WTC11 (cell line): ENCODE measurements at regions not wholly inside any gene's neighbourhood (a gene's known extent, or its start where the extent isn't known, plus 50 kb on each side); places are given as distances from the start of the nearest gene placed in this dataset.

Source experiments
- ATF1 ChIP-seq: sonication (generic); formaldehyde crosslinking; IDR thresholded peaks from 2 replicates; pipeline ENCODE4 v1.8.1; 2023; ENCODE audit warnings: mild to moderate bottlenecking, moderate library complexity, missing genetic modification reagents
- HMGA2 ChIP-seq: fragments of 250-450 bp; sonication (Bioruptor Pico); IDR thresholded peaks from 2 replicates; pipeline ENCODE4 v1.4.0; 2021; ENCODE audit warnings: mild to moderate bottlenecking, moderate library complexity
- JUN ChIP-seq: sonication (generic); formaldehyde crosslinking; IDR thresholded peaks from 2 replicates; pipeline ENCODE4 v1.8.0; 2023; ENCODE audit warnings: mild to moderate bottlenecking, missing genetic modification reagents
- MXD4 ChIP-seq: fragments of 250-450 bp; sonication (Bioruptor Pico); IDR thresholded peaks from 2 replicates; pipeline ENCODE4 v1.8.0; 2021; ENCODE audit warnings: mild to moderate bottlenecking, moderate library complexity, borderline replicate concordance
- NFE2L1 ChIP-seq: sonication (generic); formaldehyde crosslinking; IDR thresholded peaks from 2 replicates; pipeline ENCODE4 v1.8.1; 2023; ENCODE audit warnings: missing genetic modification reagents
- PRDM15 ChIP-seq: sonication (generic); formaldehyde crosslinking; IDR thresholded peaks from 2 replicates; pipeline ENCODE4 v1.8.0; 2022; ENCODE audit warnings: missing genetic modification reagents
- SP1 ChIP-seq: sonication (generic); formaldehyde crosslinking; conservative IDR thresholded peaks from 2 replicates; pipeline ENCODE4 v1.8.1; 2022; ENCODE audit warnings: missing genetic modification reagents
- TEAD4 ChIP-seq: sonication (generic); formaldehyde crosslinking; IDR thresholded peaks from 2 replicates; pipeline ENCODE4 v1.8.0; 2022; ENCODE audit warnings: mild to moderate bottlenecking, missing genetic modification reagents
- ZNF671 ChIP-seq: fragments of 250-450 bp; sonication (Bioruptor Pico); IDR thresholded peaks from 2 replicates; pipeline ENCODE4 v1.8.0; 2021; ENCODE audit warnings: mild to moderate bottlenecking
- TF ChIP-seq, protein P1 (sequence below): fragments of 200-600 bp; IDR thresholded peaks from 2 replicates; pipeline ENCODE4 v1.8.0; 2022; ENCODE audit warnings: antibody characterized with exemption
- TF ChIP-seq, protein P2 (sequence below): sonication (generic); formaldehyde crosslinking; IDR thresholded peaks from 2 replicates; pipeline ENCODE4 v1.8.0; 2022; ENCODE audit warnings: mild to moderate bottlenecking, missing genetic modification reagents
- TF ChIP-seq, protein P3 (sequence below): fragments of 250-450 bp; sonication (Bioruptor Pico); IDR thresholded peaks from 2 replicates; pipeline ENCODE4 v1.9.0; 2021; ENCODE audit warnings: mild to moderate bottlenecking
- TF ChIP-seq, protein P4 (sequence below): sonication (generic); formaldehyde crosslinking; IDR thresholded peaks from 2 replicates; pipeline ENCODE4 v1.8.0; 2022; ENCODE audit warnings: mild to moderate bottlenecking, missing genetic modification reagents

DNA sequence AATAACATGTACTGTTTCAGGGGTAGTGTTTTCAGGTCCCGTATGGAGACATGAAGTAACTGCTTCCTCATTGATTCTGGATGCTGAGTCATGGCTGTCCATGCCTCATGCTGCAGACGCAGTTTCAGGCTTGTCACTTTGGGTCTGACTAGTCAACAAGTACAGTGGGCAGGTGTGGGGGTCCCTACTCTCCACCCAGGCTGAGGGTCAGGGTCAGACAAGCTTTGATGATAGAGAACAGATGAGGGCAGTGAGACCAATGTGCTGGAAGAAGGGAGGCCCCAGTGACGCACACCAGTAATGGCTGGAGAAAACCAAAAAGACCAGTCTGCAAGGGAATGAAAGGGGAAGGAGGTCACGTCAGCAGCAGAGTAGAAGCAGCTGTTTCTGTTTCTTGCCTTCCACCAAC is 80.0 kb upstream of the NFIL3 start:
- TF ChIP-seq, protein P1, sequence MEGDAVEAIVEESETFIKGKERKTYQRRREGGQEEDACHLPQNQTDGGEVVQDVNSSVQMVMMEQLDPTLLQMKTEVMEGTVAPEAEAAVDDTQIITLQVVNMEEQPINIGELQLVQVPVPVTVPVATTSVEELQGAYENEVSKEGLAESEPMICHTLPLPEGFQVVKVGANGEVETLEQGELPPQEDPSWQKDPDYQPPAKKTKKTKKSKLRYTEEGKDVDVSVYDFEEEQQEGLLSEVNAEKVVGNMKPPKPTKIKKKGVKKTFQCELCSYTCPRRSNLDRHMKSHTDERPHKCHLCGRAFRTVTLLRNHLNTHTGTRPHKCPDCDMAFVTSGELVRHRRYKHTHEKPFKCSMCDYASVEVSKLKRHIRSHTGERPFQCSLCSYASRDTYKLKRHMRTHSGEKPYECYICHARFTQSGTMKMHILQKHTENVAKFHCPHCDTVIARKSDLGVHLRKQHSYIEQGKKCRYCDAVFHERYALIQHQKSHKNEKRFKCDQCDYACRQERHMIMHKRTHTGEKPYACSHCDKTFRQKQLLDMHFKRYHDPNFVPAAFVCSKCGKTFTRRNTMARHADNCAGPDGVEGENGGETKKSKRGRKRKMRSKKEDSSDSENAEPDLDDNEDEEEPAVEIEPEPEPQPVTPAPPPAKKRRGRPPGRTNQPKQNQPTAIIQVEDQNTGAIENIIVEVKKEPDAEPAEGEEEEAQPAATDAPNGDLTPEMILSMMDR, result no peak
- TF ChIP-seq JUN (CRISPR knock-in tag) (no peak), HMGA2 (no peak), PRDM15 (no peak), NFE2L1 (no peak), ATF1 (CRISPR knock-in tag) (no peak), MXD4 (CRISPR knock-in tag) (no peak), SP1 (no peak), TEAD4 (CRISPR knock-in tag) (no peak), ZNF671 (CRISPR knock-in tag) (no peak)
- TF ChIP-seq, protein P2, sequence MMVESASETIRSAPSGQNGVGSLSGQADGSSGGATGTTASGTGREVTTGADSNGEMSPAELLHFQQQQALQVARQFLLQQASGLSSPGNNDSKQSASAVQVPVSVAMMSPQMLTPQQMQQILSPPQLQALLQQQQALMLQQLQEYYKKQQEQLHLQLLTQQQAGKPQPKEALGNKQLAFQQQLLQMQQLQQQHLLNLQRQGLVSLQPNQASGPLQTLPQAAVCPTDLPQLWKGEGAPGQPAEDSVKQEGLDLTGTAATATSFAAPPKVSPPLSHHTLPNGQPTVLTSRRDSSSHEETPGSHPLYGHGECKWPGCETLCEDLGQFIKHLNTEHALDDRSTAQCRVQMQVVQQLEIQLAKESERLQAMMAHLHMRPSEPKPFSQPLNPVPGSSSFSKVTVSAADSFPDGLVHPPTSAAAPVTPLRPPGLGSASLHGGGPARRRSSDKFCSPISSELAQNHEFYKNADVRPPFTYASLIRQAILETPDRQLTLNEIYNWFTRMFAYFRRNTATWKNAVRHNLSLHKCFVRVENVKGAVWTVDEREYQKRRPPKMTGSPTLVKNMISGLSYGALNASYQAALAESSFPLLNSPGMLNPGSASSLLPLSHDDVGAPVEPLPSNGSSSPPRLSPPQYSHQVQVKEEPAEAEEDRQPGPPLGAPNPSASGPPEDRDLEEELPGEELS, result no peak
- TF ChIP-seq, protein P3, sequence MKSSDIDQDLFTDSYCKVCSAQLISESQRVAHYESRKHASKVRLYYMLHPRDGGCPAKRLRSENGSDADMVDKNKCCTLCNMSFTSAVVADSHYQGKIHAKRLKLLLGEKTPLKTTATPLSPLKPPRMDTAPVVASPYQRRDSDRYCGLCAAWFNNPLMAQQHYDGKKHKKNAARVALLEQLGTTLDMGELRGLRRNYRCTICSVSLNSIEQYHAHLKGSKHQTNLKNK, result no peak
- TF ChIP-seq, protein P4, sequence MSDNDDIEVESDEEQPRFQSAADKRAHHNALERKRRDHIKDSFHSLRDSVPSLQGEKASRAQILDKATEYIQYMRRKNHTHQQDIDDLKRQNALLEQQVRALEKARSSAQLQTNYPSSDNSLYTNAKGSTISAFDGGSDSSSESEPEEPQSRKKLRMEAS (CRISPR knock-in tag), result no peak
